ENCODE measurements at regions not wholly inside any gene's neighbourhood (a gene's known extent, or its start where the extent isn't known, plus 50 kb on each side); places are given as distances from the start of the nearest gene placed in this dataset.

GRCh38 chr5:159833088-159833487 lies 83.2 kb upstream of the ADRA1B start:
- TF ChIP-seq, protein P1, sequence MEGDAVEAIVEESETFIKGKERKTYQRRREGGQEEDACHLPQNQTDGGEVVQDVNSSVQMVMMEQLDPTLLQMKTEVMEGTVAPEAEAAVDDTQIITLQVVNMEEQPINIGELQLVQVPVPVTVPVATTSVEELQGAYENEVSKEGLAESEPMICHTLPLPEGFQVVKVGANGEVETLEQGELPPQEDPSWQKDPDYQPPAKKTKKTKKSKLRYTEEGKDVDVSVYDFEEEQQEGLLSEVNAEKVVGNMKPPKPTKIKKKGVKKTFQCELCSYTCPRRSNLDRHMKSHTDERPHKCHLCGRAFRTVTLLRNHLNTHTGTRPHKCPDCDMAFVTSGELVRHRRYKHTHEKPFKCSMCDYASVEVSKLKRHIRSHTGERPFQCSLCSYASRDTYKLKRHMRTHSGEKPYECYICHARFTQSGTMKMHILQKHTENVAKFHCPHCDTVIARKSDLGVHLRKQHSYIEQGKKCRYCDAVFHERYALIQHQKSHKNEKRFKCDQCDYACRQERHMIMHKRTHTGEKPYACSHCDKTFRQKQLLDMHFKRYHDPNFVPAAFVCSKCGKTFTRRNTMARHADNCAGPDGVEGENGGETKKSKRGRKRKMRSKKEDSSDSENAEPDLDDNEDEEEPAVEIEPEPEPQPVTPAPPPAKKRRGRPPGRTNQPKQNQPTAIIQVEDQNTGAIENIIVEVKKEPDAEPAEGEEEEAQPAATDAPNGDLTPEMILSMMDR (conservative IDR thresholded peaks at IDR 0.05; ENCODE audit: low read depth, low read length), result no peak
- no peak for DNase-seq (ENCODE audit: low read depth)
- no peak overlapping the region for H3K4me3 ChIP-seq (ENCODE audit: low read depth, low read length)

DNA sequence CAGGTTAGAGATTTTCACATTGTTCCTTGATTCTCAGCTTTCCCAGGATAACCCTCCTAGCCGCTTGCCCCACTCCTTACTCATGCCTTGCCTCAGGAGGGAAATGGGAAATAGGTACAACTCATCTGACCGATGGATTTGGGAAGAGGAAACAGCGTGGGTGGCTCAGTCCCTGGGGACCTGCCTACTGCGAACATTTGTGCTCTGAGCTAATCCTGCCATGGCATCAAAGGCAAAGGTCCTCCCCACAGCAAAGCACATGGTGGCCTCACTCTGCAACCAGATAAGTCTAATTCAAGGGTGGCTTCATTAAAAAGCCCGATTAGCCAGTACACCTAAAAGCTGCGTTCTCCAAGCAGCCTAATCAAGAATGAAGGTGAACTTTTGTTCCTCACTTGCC lies 82.4 kb upstream of the ADRA1B start:
- H3K4me3 ChIP-seq (ENCODE audit: low read depth, low read length), result no peak overlapping the region

DNA sequence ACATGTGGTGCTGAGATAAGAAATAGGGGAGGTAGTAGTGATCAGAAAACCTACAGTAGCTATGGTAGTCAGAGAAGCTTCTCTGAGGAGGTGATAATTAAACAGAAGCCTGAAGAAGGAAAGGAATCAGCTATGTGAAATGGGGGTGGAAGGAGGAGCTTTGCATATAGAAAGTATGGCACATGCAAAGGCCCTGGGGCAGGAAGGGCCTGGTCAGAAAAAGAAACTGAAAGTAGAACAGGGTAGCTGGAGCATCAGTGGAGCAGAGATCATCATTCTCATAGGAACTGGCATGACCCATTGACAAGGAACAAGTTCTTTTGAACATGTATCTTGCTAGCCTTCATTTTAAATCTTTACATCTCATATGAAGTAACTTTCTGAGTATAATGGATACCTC lies 80.7 kb upstream of the ADRA1B start:
- DNase-seq (ENCODE audit: low read depth), result no peak
- TF ChIP-seq, protein P1 (conservative IDR thresholded peaks at IDR 0.05; ENCODE audit: low read depth, low read length), result no peak
- no peak overlapping the region for H3K4me3 ChIP-seq (ENCODE audit: low read depth, low read length)

More for the DNA sequence above, 82.4 kb upstream of the ADRA1B start:
- TF ChIP-seq, protein P1 (conservative IDR thresholded peaks at IDR 0.05; ENCODE audit: low read depth, low read length), result no peak
- no peak for DNase-seq (ENCODE audit: low read depth)

DNA sequence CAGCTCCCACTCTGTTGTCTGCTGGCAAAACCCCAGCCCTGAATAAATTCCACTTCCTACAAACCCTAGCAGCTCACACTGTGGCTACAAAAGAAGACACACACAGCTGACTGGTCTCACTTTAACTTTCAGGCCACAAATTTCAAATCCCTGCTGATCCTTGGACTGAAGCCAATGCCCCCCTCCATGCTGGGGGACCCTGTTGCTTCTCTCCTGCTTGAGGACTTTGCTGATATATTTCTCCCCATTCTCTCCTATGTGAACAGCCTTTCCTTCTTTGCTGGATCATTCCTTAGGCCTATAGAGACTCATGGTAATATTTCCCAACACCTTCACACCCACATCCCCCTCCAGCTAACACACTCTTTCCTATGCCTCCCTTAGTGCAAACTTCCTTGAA lies 79.6 kb upstream of the ADRA1B start:
- DNase-seq (ENCODE audit: low read depth), result no peak
- TF ChIP-seq, protein P1 (conservative IDR thresholded peaks at IDR 0.05; ENCODE audit: low read depth, low read length), result no peak
- H3K4me3 ChIP-seq (ENCODE audit: low read depth, low read length), result no peak overlapping the region

GRCh38 chr5:159837860-159838259 lies 78.4 kb upstream of the ADRA1B start:
- TF ChIP-seq, protein P1 (conservative IDR thresholded peaks at IDR 0.05; ENCODE audit: low read depth, low read length), result no peak
- H3K4me3 ChIP-seq (ENCODE audit: low read depth, low read length), result no peak overlapping the region
- DNase-seq (ENCODE audit: low read depth), result no peak

DNA sequence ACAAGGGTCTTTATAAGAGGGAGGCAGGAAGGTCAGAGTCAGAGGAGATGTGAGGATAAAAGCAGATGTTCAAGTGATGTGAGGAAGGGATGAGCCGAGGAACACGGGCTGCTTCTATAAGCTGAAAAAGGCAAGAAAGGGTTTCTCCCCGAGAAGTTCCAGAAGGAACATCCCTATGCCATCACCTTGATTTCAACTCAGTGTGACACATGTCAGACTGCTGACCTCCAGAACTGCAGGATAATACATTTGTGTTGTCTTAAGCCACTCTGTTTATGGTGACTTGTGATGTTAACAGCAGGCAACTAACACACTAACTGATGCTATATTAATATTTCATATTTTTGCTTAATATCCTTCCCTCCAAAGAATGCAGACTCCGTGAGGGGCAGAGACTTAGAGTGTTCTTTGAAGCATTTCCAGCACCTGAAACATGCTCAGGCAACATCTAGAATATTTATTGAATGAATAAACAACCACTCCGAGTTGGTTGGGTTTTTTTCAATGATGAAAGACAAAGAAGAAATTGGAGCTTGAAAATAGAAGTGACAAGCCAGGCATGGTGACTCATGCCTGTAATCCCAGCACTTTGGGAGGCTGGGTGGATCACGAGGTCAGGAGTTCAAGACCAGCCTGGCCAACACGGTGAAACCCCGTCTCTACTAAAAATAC lies 77.6 kb upstream of the ADRA1B start:
- TF ChIP-seq, protein P1 (conservative IDR thresholded peaks at IDR 0.05; ENCODE audit: low read depth, low read length), result no peak
- H3K4me3 ChIP-seq (ENCODE audit: low read depth, low read length), result no peak overlapping the region
- DNase-seq (ENCODE audit: low read depth), result no peak
